Ovary (tissue), 7 donors: ENCODE measurements at regions not wholly inside any gene's neighbourhood (a gene's known extent, or its start where the extent isn't known, plus 50 kb on each side); places are given as distances from the start of the nearest gene placed in this dataset.

Experiments used
- DNase-seq, 5 donors: peaks; one replicate each; pipeline ENCODE4 v3.0.0-alpha.2; 2019 to 2020
- H3K27ac ChIP-seq, 2 donors: fragments of 200-600 bp; one replicate each; pipeline versions ENCODE4 v1.5.1 to v1.8.0; 2019 to 2022
- H3K27me3 ChIP-seq: fragments of 200-600 bp; one replicate; pipeline ENCODE4 v1.8.0; 2022
- H3K36me3 ChIP-seq: fragments of 200-600 bp; sonication (generic); one replicate; pipeline ENCODE4 v1.5.1; 2019
- H3K4me1 ChIP-seq: one replicate; pipeline ENCODE4 v1.8.1; 2013; ENCODE audit warnings: mild to moderate bottlenecking, moderate library complexity; ENCODE audit not compliant: insufficient read depth
- H3K4me3 ChIP-seq: fragments of 200-600 bp; sonication (generic); one replicate; pipeline ENCODE4 v1.5.1; 2017
- H3K9me3 ChIP-seq, 2 donors: fragments of 200-600 bp in 1 of 2; sonication (generic) in 1 of 2; one replicate each; pipeline versions ENCODE4 v1.5.1 to v1.8.1; 2013 to 2019; ENCODE audit warnings: mild to moderate bottlenecking in 1 of 2, moderate library complexity in 1 of 2
- CTCF ChIP-seq, 3 donors: fragments of 450-650 bp in 2 of 3; fragments of 200-600 bp in 1 of 3; IDR thresholded peaks; one replicate each; pipeline versions ENCODE4 v1.5.1 to v1.8.0; 2016 to 2022; ENCODE audit warnings: antibody characterized with exemption in 3 of 3, mild to moderate bottlenecking in 1 of 3
- EP300 ChIP-seq: sonication (generic); formaldehyde crosslinking; IDR thresholded peaks from one replicate; pipeline ENCODE4 v1.6.1; 2017; ENCODE audit warnings: antibody characterized with exemption
- POLR2A ChIP-seq: fragments of 450-650 bp; IDR thresholded peaks from one replicate; pipeline ENCODE4 v1.6.1; 2017; ENCODE audit warnings: antibody characterized with exemption, mild to moderate bottlenecking, moderate library complexity
- WGBS, 3 donors: extraction: QIAGEN DNeasy Blood & Tissue Kit in 1 of 3; methylation state at CpG; one replicate each; pipeline versions ENCODE4 v1.1.5 to v1.1.7; 2013 to 2017; 5-methylcytosine and 5-hydroxymethylcytosine counted together
- intact Hi-C, 4 donors: fragments of 100-400 bp; cut with DNase I; formaldehyde crosslinking; loops; one replicate each; pipeline versions ENCODE4 v1.11.0 to v1.15.1; 2022 to 2023
- donor health status: DM: no; HTN: no; CAD: no; lungs with moderate emphysema.
- donor health status: DM: no; HTN: no; CAD: no.
- donor health status: Bipolar disorder and iron deficiency.
- donor health status: DM: no; HTN: no; CAD: no.
- donor health status: DM: yes; HTN: yes; CAD: no.

- TF ChIP-seq EP300 = no peak
- TF ChIP-seq CTCF (IDR thresholded peaks at IDR 0.05) = no peak
- TF ChIP-seq POLR2A = no peak
- H3K4me3 ChIP-seq = no peak overlapping the region
- H3K27me3 ChIP-seq = no peaks in the 10 kb centered on the region
- 72 to 77% (median 73%) methylated on average over 4 of the region's 4 CpGs for WGBS, 3 donors
- H3K27ac ChIP-seq = no peak overlapping the region
- DNase-seq = no peak
- intact Hi-C loops = no loop called here
- H3K36me3 ChIP-seq = no peaks in the 10 kb centered on the region
- no peaks in the 10 kb centered on the region for H3K9me3 ChIP-seq
- H3K4me1 ChIP-seq = no peaks in the 10 kb centered on the region
These were observed 527.7 kb downstream of the SOX11 start for GRCh38 chr2:6219906-6220305.

- TF ChIP-seq EP300 = no peak
- TF ChIP-seq CTCF (IDR thresholded peaks at IDR 0.05) = no peak
- TF ChIP-seq POLR2A = no peak
- intact Hi-C loops = no loop called here
- Histone ChIP-seq H3K27me3 (no peaks in the 10 kb centered on the region), H3K27ac (no peak overlapping the region), H3K4me3 (no peak overlapping the region), H3K9me3 (no peaks in the 10 kb centered on the region), H3K4me1 (no peaks in the 10 kb centered on the region), H3K36me3 (no peaks in the 10 kb centered on the region)
- no peak for DNase-seq
- WGBS, 3 donors = 77 to 87% (median 84%) methylated on average over 4 of the region's 4 CpGs
These were observed 530.1 kb downstream of the SOX11 start for GRCh38 chr2:6222296-6222695.

- TF ChIP-seq CTCF (IDR thresholded peaks at IDR 0.05) (no peak), POLR2A (no peak), EP300 (no peak)
- H3K27ac ChIP-seq = no peak overlapping the region
- DNase-seq = no peak
- no peaks in the 10 kb centered on the region for H3K4me1 ChIP-seq
- no peaks in the 10 kb centered on the region for H3K36me3 ChIP-seq
- no peaks in the 10 kb centered on the region for H3K9me3 ChIP-seq
- intact Hi-C loops = no loop called here
- H3K27me3 ChIP-seq = no peaks in the 10 kb centered on the region
- no peak overlapping the region for H3K4me3 ChIP-seq
- WGBS, 3 donors = 39 to 55% (median 40%) methylated on average over 4 of the region's 4 CpGs
These were observed 532.1 kb downstream of the SOX11 start for GRCh38 chr2:6224267-6224666.

- TF ChIP-seq EP300 (no peak), CTCF (IDR thresholded peaks at IDR 0.05) (no peak), POLR2A (no peak)
- H3K27ac ChIP-seq = no peak overlapping the region
- no peaks in the 10 kb centered on the region for H3K9me3 ChIP-seq
- H3K4me3 ChIP-seq = no peak overlapping the region
- no peaks in the 10 kb centered on the region for H3K4me1 ChIP-seq
- intact Hi-C loops = no loop called here
- WGBS, 3 donors = 25 to 35% (median 27%) methylated on average over 2 of the region's 2 CpGs
- H3K27me3 ChIP-seq = no peaks in the 10 kb centered on the region
- DNase-seq = no peak
- no peaks in the 10 kb centered on the region for H3K36me3 ChIP-seq
These were observed 536.1 kb downstream of the SOX11 start for GRCh38 chr2:6228251-6228650.

- Histone ChIP-seq H3K27me3 (no peaks in the 10 kb centered on the region), H3K27ac (no peak overlapping the region), H3K4me3 (no peak overlapping the region), H3K36me3 (no peaks in the 10 kb centered on the region), H3K4me1 (no peaks in the 10 kb centered on the region), H3K9me3 (no peaks in the 10 kb centered on the region)
- 85 to 87% (median 86%) methylated on average over 5 of the region's 5 CpGs for WGBS, 3 donors
- TF ChIP-seq CTCF (IDR thresholded peaks at IDR 0.05) = no peak
- DNase-seq = no peak
- intact Hi-C loops = no loop called here
These were observed 539.0 kb downstream of the SOX11 start for GRCh38 chr2:6231166-6231565.
